Ectodermal cell (in vitro differentiated cells): ENCODE measurements at regions not wholly inside any gene's neighbourhood (a gene's known extent, or its start where the extent isn't known, plus 50 kb on each side); places are given as distances from the start of the nearest gene placed in this dataset.

Source experiments
- H3K27ac ChIP-seq: 2 replicates; pipeline ENCODE4 v1.7.0; 2013; ENCODE audit warnings: mild to moderate bottlenecking, low read depth, low read length; ENCODE audit not compliant: insufficient read depth, poor library complexity, severe bottlenecking
- H3K27me3 ChIP-seq: 2 replicates; pipeline ENCODE4 v1.7.0; 2013; ENCODE audit warnings: mild to moderate bottlenecking, low read length; ENCODE audit not compliant: insufficient read depth, control insufficient read depth, poor library complexity, severe bottlenecking
- H3K36me3 ChIP-seq: one replicate; pipeline ENCODE4 v1.7.0; 2013; ENCODE audit warnings: low read length; ENCODE audit not compliant: control insufficient read depth, insufficient read depth
- H3K4me1 ChIP-seq: one replicate; pipeline ENCODE4 v1.7.0; 2013; ENCODE audit warnings: low read length; ENCODE audit not compliant: control insufficient read depth, insufficient read depth
- H3K4me3 ChIP-seq: 2 replicates; pipeline ENCODE4 v1.7.0; 2013; ENCODE audit warnings: low read depth, low read length, control low read depth; ENCODE audit not compliant: insufficient read depth
- H3K9me3 ChIP-seq: 2 replicates; pipeline ENCODE4 v1.7.0; 2013; ENCODE audit warnings: mild to moderate bottlenecking, low read length, moderate library complexity; ENCODE audit not compliant: control insufficient read depth
- WGBS, 2 experiments: methylation state at CpG; one replicate each; pipeline ENCODE4 v1.1.7; 2013; ENCODE audit warnings: missing lambda C conversion rate in 2 of 2; 5-methylcytosine and 5-hydroxymethylcytosine counted together

GRCh38 chr2:160908157-160908556 is 252.1 kb upstream of the TANK start:
- no peaks in the 10 kb centered on the region for H3K27me3 ChIP-seq
- H3K4me3 ChIP-seq: no peak overlapping the region
- no peak overlapping the region for H3K27ac ChIP-seq
- 84 to 91% methylated on average over 1 of the region's 1 CpG for WGBS, 2 experiments
- no peaks in the 10 kb centered on the region for H3K36me3 ChIP-seq
- no peaks in the 10 kb centered on the region for H3K4me1 ChIP-seq
- H3K9me3 ChIP-seq: no peaks in the 10 kb centered on the region

- H3K9me3 ChIP-seq: no peaks in the 10 kb centered on the region
- no peaks in the 10 kb centered on the region for H3K27me3 ChIP-seq
- 88 to 92% methylated on average over 3 of the region's 3 CpGs for WGBS, 2 experiments
- H3K4me1 ChIP-seq: no peaks in the 10 kb centered on the region
- H3K27ac ChIP-seq: no peak overlapping the region
- no peak overlapping the region for H3K4me3 ChIP-seq
- H3K36me3 ChIP-seq: no peaks in the 10 kb centered on the region
Measured at GRCh38 chr2:160909781-160910242, 250.4 kb upstream of the TANK start.

- Histone ChIP-seq H3K9me3 (no peaks in the 10 kb centered on the region), H3K4me3 (no peak overlapping the region), H3K27ac (no peak overlapping the region), H3K4me1 (no peaks in the 10 kb centered on the region), H3K27me3 (no peaks in the 10 kb centered on the region), H3K36me3 (no peaks in the 10 kb centered on the region)
- 94 to 96% methylated on average over 2 of the region's 2 CpGs for WGBS, 2 experiments
Measured at GRCh38 chr2:160910681-160911080, 249.5 kb upstream of the TANK start.

GRCh38 chr2:160911258-160911657 is 249.0 kb upstream of the TANK start:
- WGBS, 2 experiments: no CpG with 5 or more reads among the region's 1 CpG
- Histone ChIP-seq H3K36me3 (no peaks in the 10 kb centered on the region), H3K4me3 (no peak overlapping the region), H3K27ac (no peak overlapping the region), H3K27me3 (no peaks in the 10 kb centered on the region), H3K9me3 (no peaks in the 10 kb centered on the region), H3K4me1 (no peaks in the 10 kb centered on the region)

- Histone ChIP-seq H3K27ac (no peak overlapping the region), H3K27me3 (no peaks in the 10 kb centered on the region), H3K4me1 (no peaks in the 10 kb centered on the region), H3K4me3 (no peak overlapping the region), H3K9me3 (no peaks in the 10 kb centered on the region), H3K36me3 (no peaks in the 10 kb centered on the region)
- 97 to 99% methylated on average over 2 of the region's 2 CpGs for WGBS, 2 experiments
Measured at GRCh38 chr2:160912276-160912675, 248.0 kb upstream of the TANK start.

- H3K9me3 ChIP-seq: no peaks in the 10 kb centered on the region
- H3K4me1 ChIP-seq: no peaks in the 10 kb centered on the region
- H3K4me3 ChIP-seq: no peak overlapping the region
- WGBS, 2 experiments: 92 to 97% methylated on average over 1 of the region's 1 CpG
- no peaks in the 10 kb centered on the region for H3K27me3 ChIP-seq
- H3K36me3 ChIP-seq: no peaks in the 10 kb centered on the region
- H3K27ac ChIP-seq: no peak overlapping the region
Measured at GRCh38 chr2:160913323-160913722, 246.9 kb upstream of the TANK start.

- Histone ChIP-seq H3K27me3 (no peaks in the 10 kb centered on the region), H3K36me3 (no peaks in the 10 kb centered on the region), H3K27ac (no peak overlapping the region), H3K4me3 (no peak overlapping the region), H3K9me3 (no peaks in the 10 kb centered on the region), H3K4me1 (no peaks in the 10 kb centered on the region)
Measured at GRCh38 chr2:160914217-160914616, 246.0 kb upstream of the TANK start.

- no peaks in the 10 kb centered on the region for H3K9me3 ChIP-seq
- no CpG with 5 or more reads among the region's 1 CpG for WGBS, 2 experiments
- H3K4me1 ChIP-seq: no peaks in the 10 kb centered on the region
- no peak overlapping the region for H3K4me3 ChIP-seq
- H3K27ac ChIP-seq: no peak overlapping the region
- H3K36me3 ChIP-seq: no peaks in the 10 kb centered on the region
- no peaks in the 10 kb centered on the region for H3K27me3 ChIP-seq
Measured at GRCh38 chr2:160916300-160916699, 243.9 kb upstream of the TANK start.

- H3K27me3 ChIP-seq: no peaks in the 10 kb centered on the region
- H3K36me3 ChIP-seq: no peaks in the 10 kb centered on the region
- no peak overlapping the region for H3K4me3 ChIP-seq
- H3K27ac ChIP-seq: no peak overlapping the region
- no peaks in the 10 kb centered on the region for H3K9me3 ChIP-seq
- 43 to 67% methylated on average over 2 to 3 of the region's 3 CpGs for WGBS, 2 experiments
- no peaks in the 10 kb centered on the region for H3K4me1 ChIP-seq
Measured at GRCh38 chr2:160917850-160918249, 242.4 kb upstream of the TANK start.

GRCh38 chr2:160918258-160918657 is 242.0 kb upstream of the TANK start:
- Histone ChIP-seq H3K27me3 (no peaks in the 10 kb centered on the region), H3K36me3 (no peaks in the 10 kb centered on the region), H3K9me3 (no peaks in the 10 kb centered on the region), H3K4me3 (no peak overlapping the region), H3K27ac (no peak overlapping the region), H3K4me1 (no peaks in the 10 kb centered on the region)

GRCh38 chr2:160918906-160919503 is 241.2 kb upstream of the TANK start:
- Histone ChIP-seq H3K27me3 (no peaks in the 10 kb centered on the region), H3K36me3 (no peaks in the 10 kb centered on the region), H3K4me3 (no peak overlapping the region), H3K27ac (no peak overlapping the region), H3K4me1 (no peaks in the 10 kb centered on the region), H3K9me3 (no peaks in the 10 kb centered on the region)
- WGBS, 2 experiments: 33 to 35% methylated on average over 4 of the region's 4 CpGs
